HFFc6 (cell line): ENCODE measurements at regions not wholly inside any gene's neighbourhood (a gene's known extent, or its start where the extent isn't known, plus 50 kb on each side); places are given as distances from the start of the nearest gene placed in this dataset.

ENCODE experiments used
- DNase-seq: peaks from one replicate; pipeline ENCODE4 v3.0.0-alpha.2; 2018
- H3K27ac Mint-ChIP-seq: 2 replicates; pipeline ENCODE4 v1.8.0; 2020; ENCODE audit warnings: mild to moderate bottlenecking, mixed read lengths
- H3K27me3 Mint-ChIP-seq: 2 replicates; pipeline ENCODE4 v1.8.0; 2021; ENCODE audit warnings: mild to moderate bottlenecking, moderate library complexity, mixed read lengths; ENCODE audit not compliant: insufficient read depth
- H3K36me3 Mint-ChIP-seq: 2 replicates; pipeline ENCODE4 v1.8.0; 2021; ENCODE audit warnings: low read depth, mixed read lengths
- H3K4me1 Mint-ChIP-seq: 2 replicates; pipeline ENCODE4 v1.8.0; 2020; ENCODE audit warnings: low read depth, mixed read lengths
- H3K4me3 Mint-ChIP-seq: 2 replicates; pipeline ENCODE4 v1.8.0; 2020; ENCODE audit warnings: mild to moderate bottlenecking, moderate library complexity, mixed read lengths
- H3K9me3 Mint-ChIP-seq: 2 replicates; pipeline ENCODE4 v1.8.0; 2020; ENCODE audit warnings: mild to moderate bottlenecking, mixed read lengths
- CTCF ChIP-seq: fragments of 200-600 bp; sonication (generic); IDR thresholded peaks from 2 replicates; pipeline ENCODE4 v1.5.0; 2021; ENCODE audit warnings: antibody characterized with exemption, mild to moderate bottlenecking

GRCh38 chr2:21260311-21260710 is 136.5 kb downstream of the TDRD15 start:
- H3K9me3 Mint-ChIP-seq: peaks cover 56% of the 10 kb centered on the region
- no peak overlapping the region for H3K4me3 Mint-ChIP-seq
- TF ChIP-seq CTCF: no peak
- no peaks in the 10 kb centered on the region for H3K27me3 Mint-ChIP-seq
- no peak overlapping the region for H3K27ac Mint-ChIP-seq
- 0 out of 2 replicates have a peak, but pooled peaks cover 3% of the 10 kb centered on the region for H3K36me3 Mint-ChIP-seq
- H3K4me1 Mint-ChIP-seq: no peaks in the 10 kb centered on the region
- DNase-seq: no peak

DNA sequence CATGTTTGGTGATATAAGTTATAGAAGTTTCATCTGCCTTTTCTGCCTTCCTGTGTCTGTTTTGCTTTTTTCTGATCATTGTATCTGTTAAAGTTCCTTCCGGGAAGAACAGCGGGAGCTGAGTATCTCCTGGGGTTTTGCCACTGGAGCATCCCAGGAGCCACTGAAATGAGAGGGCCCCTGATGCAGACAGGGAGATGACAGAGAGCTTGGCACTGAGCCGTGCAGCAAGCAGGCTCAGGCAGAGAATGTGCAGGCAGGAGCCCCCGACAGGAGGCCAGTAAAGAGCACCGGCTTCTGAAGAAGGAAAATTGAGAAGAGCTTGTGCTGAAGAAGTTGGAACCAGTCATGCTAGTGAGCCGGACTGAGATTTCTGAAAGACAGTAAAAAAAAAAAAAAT is 137.8 kb downstream of the TDRD15 start:
- Mint-ChIP-seq H3K27me3 (no peaks in the 10 kb centered on the region), H3K4me1 (no peaks in the 10 kb centered on the region), H3K27ac (no peak overlapping the region), H3K36me3 (0 out of 2 replicates have a peak, but pooled peaks cover 3% of the 10 kb centered on the region), H3K9me3 (peaks cover 60% of the 10 kb centered on the region), H3K4me3 (no peak overlapping the region)
- no peak for DNase-seq
- no peak for TF ChIP-seq CTCF

DNA sequence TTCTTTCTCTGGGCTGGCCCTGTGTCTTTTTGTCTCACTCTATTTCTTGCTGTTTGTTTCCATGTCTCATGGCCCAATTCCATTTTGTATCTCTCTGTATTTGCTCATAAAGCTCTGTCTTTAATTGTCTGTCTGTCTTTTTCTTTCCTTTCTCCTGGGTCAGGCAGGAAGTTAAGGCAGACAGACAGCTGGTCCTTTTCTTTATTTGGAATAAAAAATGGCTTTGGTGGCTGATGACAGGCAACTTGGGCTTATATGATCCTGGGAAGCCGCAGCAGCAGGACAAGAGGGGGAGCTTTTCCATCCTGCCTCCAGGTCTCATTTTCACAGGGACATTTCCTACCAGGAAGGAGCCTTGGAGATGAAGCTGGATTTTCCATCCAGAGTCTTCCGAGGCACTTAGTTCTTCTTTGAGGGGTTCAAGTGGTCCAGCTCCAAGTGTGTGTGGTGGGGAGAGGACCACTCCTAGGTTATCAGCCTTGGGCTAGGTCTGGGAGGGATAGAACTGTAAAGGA is 138.7 kb downstream of the TDRD15 start:
- peaks cover 3% of the 10 kb centered on the region; the same call in 1 of the 2 replicates for H3K36me3 Mint-ChIP-seq
- H3K9me3 Mint-ChIP-seq: peaks cover 59% of the 10 kb centered on the region
- no peaks in the 10 kb centered on the region for H3K27me3 Mint-ChIP-seq
- no peak overlapping the region for H3K4me3 Mint-ChIP-seq
- no peak for DNase-seq
- H3K27ac Mint-ChIP-seq: no peak overlapping the region
- H3K4me1 Mint-ChIP-seq: no peaks in the 10 kb centered on the region
- no peak for TF ChIP-seq CTCF

DNA sequence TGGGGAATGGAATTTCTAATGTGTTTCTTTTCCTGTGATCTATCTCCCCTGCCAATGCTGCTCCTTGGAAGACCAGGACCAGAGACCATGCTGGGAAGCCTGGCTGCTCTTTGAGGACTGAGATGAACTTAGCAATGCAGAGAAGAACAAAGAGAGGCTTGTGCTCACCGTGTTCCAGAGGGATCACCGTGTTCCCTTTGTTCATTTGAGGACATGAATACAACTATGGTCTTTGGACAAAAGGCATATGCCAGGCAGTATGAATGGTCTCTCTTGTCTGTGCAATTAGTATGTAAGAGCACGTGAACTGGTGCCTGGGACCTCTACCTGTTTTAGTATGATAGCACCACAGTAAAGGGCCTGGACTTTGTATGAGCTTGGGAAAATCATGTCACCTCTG is 139.9 kb downstream of the TDRD15 start:
- no peak for DNase-seq
- no peaks in the 10 kb centered on the region for H3K4me1 Mint-ChIP-seq
- no peaks in the 10 kb centered on the region for H3K27me3 Mint-ChIP-seq
- no peak for TF ChIP-seq CTCF
- H3K4me3 Mint-ChIP-seq: no peak overlapping the region
- no peak overlapping the region for H3K27ac Mint-ChIP-seq
- peaks cover 3% of the 10 kb centered on the region; the same call in 1 of the 2 replicates for H3K36me3 Mint-ChIP-seq
- peaks cover 59% of the 10 kb centered on the region for H3K9me3 Mint-ChIP-seq

DNA sequence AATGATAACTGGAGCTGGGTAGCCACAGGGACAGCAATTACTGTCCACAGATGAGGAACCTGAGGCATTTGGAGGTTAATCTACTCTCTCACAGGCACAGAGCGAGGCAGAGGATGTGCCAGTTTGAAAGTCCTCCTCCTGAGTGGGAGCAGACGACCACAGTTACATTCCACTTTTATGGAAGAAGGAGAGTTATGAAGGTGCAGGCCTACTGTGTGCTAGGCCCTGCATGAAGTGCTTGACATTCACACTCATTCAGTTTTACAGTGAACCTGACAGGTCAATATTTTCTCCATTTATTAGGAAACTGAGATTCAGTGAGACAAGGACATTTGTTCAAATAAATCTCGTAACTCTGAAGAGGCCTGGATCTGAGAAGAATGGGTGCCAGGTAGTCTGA is 142.0 kb downstream of the TDRD15 start:
- peaks cover 68% of the 10 kb centered on the region for H3K9me3 Mint-ChIP-seq
- TF ChIP-seq CTCF: no peak
- H3K27ac Mint-ChIP-seq: no peak overlapping the region
- peaks cover 3% of the 10 kb centered on the region; the same call in 1 of the 2 replicates for H3K36me3 Mint-ChIP-seq
- no peak overlapping the region for H3K4me3 Mint-ChIP-seq
- H3K27me3 Mint-ChIP-seq: no peaks in the 10 kb centered on the region
- no peaks in the 10 kb centered on the region for H3K4me1 Mint-ChIP-seq
- no peak for DNase-seq
